NCI-H446 treated with DMSO at 0.1 percent for 48 hours (cell line): ENCODE measurements at regions not wholly inside any gene's neighbourhood (a gene's known extent, or its start where the extent isn't known, plus 50 kb on each side); places are given as distances from the start of the nearest gene placed in this dataset.
"Not testable (repeated sequence)": the region's sequence is repeated elsewhere in the genome, so short reads cannot be mapped to it uniquely, and the experiment has no call there.

Experiments used
- DNase-seq: peaks from one replicate; lab custom pipeline; 2025; lab: John Stamatoyannopoulos, UW

GRCh38 chr5:8714861-8715260 lies 831.0 kb downstream of the SEMA5A start:
- DNase-seq: no peak

- DNase-seq: no peak
These were observed 826.1 kb downstream of the SEMA5A start for GRCh38 chr5:8719796-8720195.

- DNase-seq: no peak
These were observed 825.4 kb downstream of the SEMA5A start for GRCh38 chr5:8720506-8720905.

- DNase-seq: no peak
These were observed 824.3 kb downstream of the SEMA5A start for GRCh38 chr5:8721536-8721935.

GRCh38 chr5:8726383-8727036 lies 819.4 kb downstream of the SEMA5A start:
- DNase-seq: no peak

GRCh38 chr5:8727396-8727795 lies 818.5 kb downstream of the SEMA5A start:
- no peak for DNase-seq

- DNase-seq: no peak
These were observed 816.4 kb downstream of the SEMA5A start for GRCh38 chr5:8729437-8729836.

- no peak for DNase-seq
These were observed 815.7 kb downstream of the SEMA5A start for GRCh38 chr5:8730194-8730593.

- not testable (repeated sequence) for DNase-seq
These were observed 814.8 kb downstream of the SEMA5A start for GRCh38 chr5:8731110-8731509.

- DNase-seq: no peak
These were observed 805.3 kb downstream of the SEMA5A start for GRCh38 chr5:8740595-8740994.

GRCh38 chr5:8749556-8749955 lies 796.3 kb downstream of the SEMA5A start:
- no peak for DNase-seq

- no peak for DNase-seq
These were observed 795.8 kb downstream of the SEMA5A start for GRCh38 chr5:8750100-8750499.

GRCh38 chr5:8751971-8752370 lies 793.9 kb downstream of the SEMA5A start:
- no peak for DNase-seq

- no peak for DNase-seq
These were observed 793.3 kb downstream of the SEMA5A start for GRCh38 chr5:8752595-8752994.

- no peak for DNase-seq
These were observed 789.3 kb downstream of the SEMA5A start for GRCh38 chr5:8756498-8757084.

- DNase-seq: no peak
These were observed 780.0 kb downstream of the SEMA5A start for GRCh38 chr5:8765886-8766285.

- DNase-seq: no peak
These were observed 779.4 kb downstream of the SEMA5A start for GRCh38 chr5:8766448-8766847.

GRCh38 chr5:8767111-8767510 lies 778.8 kb downstream of the SEMA5A start:
- DNase-seq: no peak

- DNase-seq: no peak
These were observed 778.1 kb downstream of the SEMA5A start for GRCh38 chr5:8767746-8768145.

- no peak for DNase-seq
These were observed 776.2 kb downstream of the SEMA5A start for GRCh38 chr5:8769631-8770030.

GRCh38 chr5:8770431-8770830 lies 775.4 kb downstream of the SEMA5A start:
- no peak for DNase-seq

- DNase-seq: no peak
These were observed 772.7 kb downstream of the SEMA5A start for GRCh38 chr5:8773046-8773615.

- DNase-seq: no peak
These were observed 761.2 kb downstream of the SEMA5A start for GRCh38 chr5:8784692-8785091.

GRCh38 chr5:8788246-8788645 lies 757.6 kb downstream of the SEMA5A start:
- no peak for DNase-seq
